IMR-90 (cell line): ENCODE measurements at regions not wholly inside any gene's neighbourhood (a gene's known extent, or its start where the extent isn't known, plus 50 kb on each side); places are given as distances from the start of the nearest gene placed in this dataset.

ENCODE experiments used
- ATAC-seq: fragments of 200-7000 bp; cut with Tn5 transposase; 2 replicates; pipeline ENCODE4 v1.9.1; 2020; ENCODE audit warnings: low read depth, mild to moderate bottlenecking, moderate library complexity
- BruUV-seq: library from RNA; stranded (reverse); fragments of 400-500 nt; replicated peaks from 2 replicates; lab custom pipeline; 2021; lab: Mats Ljungman, UMichigan
- CTCF ChIA-PET: fragments of 300-600 bp; formaldehyde crosslinking; extraction: SDS; loops from one replicate; lab custom pipeline; 2021; ENCODE audit warnings: antibody characterized with exemption; lab: Yijun Ruan, JAX
- POLR2A ChIA-PET: fragments of 300-600 bp; sonication (Branson Sonifier 250); formaldehyde crosslinking; loops from one replicate; lab custom pipeline; 2022; ENCODE audit warnings: antibody characterized with exemption; ENCODE audit not compliant: unreplicated experiment; lab: Charles Lee
- DNase-seq: peaks from one replicate; pipeline ENCODE4 v3.0.0; 2013
- H2AFZ ChIP-seq: replicated peaks from 2 replicates; pipeline ENCODE3; 2013; ENCODE audit warnings: low read length, mild to moderate bottlenecking; ENCODE audit not compliant: poor library complexity
- H2AK5ac ChIP-seq: 2 replicates; pipeline ENCODE4 v1.6.1; 2013; ENCODE audit warnings: low read depth, low read length, inconsistent platforms
- H2AK9ac ChIP-seq: replicated peaks from 2 replicates; pipeline ENCODE3; 2013; ENCODE audit warnings: mild to moderate bottlenecking, low read depth, low read length, moderate library complexity; ENCODE audit not compliant: poor library complexity
- H2BK120ac ChIP-seq: 2 replicates; pipeline ENCODE4 v1.6.1; 2013; ENCODE audit warnings: low read depth, low read length, inconsistent platforms
- H2BK15ac ChIP-seq: 3 replicates; pipeline ENCODE4 v1.6.1; 2013; ENCODE audit warnings: low read depth, low read length, inconsistent platforms
- H2BK20ac ChIP-seq: 2 replicates; pipeline ENCODE4 v1.6.1; 2013; ENCODE audit warnings: low read depth, mild to moderate bottlenecking, inconsistent platforms, low read length, moderate library complexity
- H2BK5ac ChIP-seq: 2 replicates; pipeline ENCODE4 v1.6.1; 2013; ENCODE audit warnings: mild to moderate bottlenecking, low read depth, low read length, inconsistent platforms; ENCODE audit not compliant: poor library complexity, severe bottlenecking
- H3K14ac ChIP-seq: replicated peaks from 2 replicates; pipeline ENCODE4 v1.6.1; 2013; ENCODE audit warnings: low read depth, low read length, inconsistent platforms
- H3K18ac ChIP-seq: 2 replicates; pipeline ENCODE4 v1.6.1; 2013; ENCODE audit warnings: low read depth, low read length, control low read depth
- H3K23ac ChIP-seq: 2 replicates; pipeline ENCODE4 v1.6.1; 2013; ENCODE audit warnings: low read depth, low read length, inconsistent platforms
- H3K27ac ChIP-seq: 2 replicates; pipeline ENCODE4 v1.5.1; 2013; ENCODE audit warnings: mild to moderate bottlenecking, control low read depth, low read length; ENCODE audit not compliant: insufficient read depth
- H3K27me3 ChIP-seq: 2 replicates; pipeline ENCODE4 v1.6.1; 2013; ENCODE audit warnings: low read length; ENCODE audit not compliant: control insufficient read depth, insufficient read depth
- H3K36me3 ChIP-seq: 2 replicates; pipeline ENCODE4 v1.6.1; 2013; ENCODE audit warnings: low read length, mixed read lengths; ENCODE audit not compliant: control insufficient read depth, insufficient read depth
- H3K4ac ChIP-seq: 2 replicates; pipeline ENCODE4 v1.6.1; 2013; ENCODE audit warnings: low read depth, low read length, inconsistent platforms
- H3K4me1 ChIP-seq: 2 replicates; pipeline ENCODE4 v1.6.1; 2013; ENCODE audit warnings: low read length, mixed read lengths; ENCODE audit not compliant: control insufficient read depth, insufficient read depth
- H3K4me2 ChIP-seq: 2 replicates; pipeline ENCODE4 v1.6.1; 2013; ENCODE audit warnings: low read depth, mild to moderate bottlenecking, control low read depth, low read length, moderate library complexity
- H3K4me3 ChIP-seq: 2 replicates; pipeline ENCODE4 v1.5.1; 2013; ENCODE audit warnings: low read depth, mild to moderate bottlenecking, control low read depth, low read length, moderate library complexity; ENCODE audit not compliant: insufficient read depth
- H3K56ac ChIP-seq: 2 replicates; pipeline ENCODE4 v1.6.1; 2013; ENCODE audit warnings: low read length, inconsistent platforms; ENCODE audit not compliant: insufficient read depth; ENCODE audit errors: extremely low read depth
- H3K79me1 ChIP-seq, 2 experiments: 2 replicates each; pipeline ENCODE4 v1.6.1; 2013; ENCODE audit warnings: low read length in 2 of 2, inconsistent platforms in 1 of 2, low read depth in 1 of 2
- H3K9ac ChIP-seq: 2 replicates; pipeline ENCODE4 v1.6.1; 2013; ENCODE audit warnings: low read depth, low read length, control low read depth
- H3K9me1 ChIP-seq: 2 replicates; pipeline ENCODE4 v1.6.1; 2013; ENCODE audit warnings: low read length, inconsistent platforms; ENCODE audit not compliant: insufficient read depth
- H3K9me3 ChIP-seq: 2 replicates; pipeline ENCODE4 v1.6.1; 2013; ENCODE audit warnings: low read length; ENCODE audit not compliant: control insufficient read depth, insufficient read depth
- H4K20me1 ChIP-seq: 2 replicates; pipeline ENCODE4 v1.6.1; 2013; ENCODE audit warnings: low read length, inconsistent platforms; ENCODE audit not compliant: insufficient read depth
- H4K5ac ChIP-seq: 2 replicates; pipeline ENCODE4 v1.6.1; 2013; ENCODE audit warnings: mild to moderate bottlenecking, low read depth, low read length, control low read depth
- H4K8ac ChIP-seq, 2 experiments: 2 replicates each; pipeline ENCODE4 v1.6.1; 2013; ENCODE audit warnings: low read depth in 2 of 2, low read length in 2 of 2, control low read depth in 1 of 2, inconsistent platforms in 1 of 2
- H4K91ac ChIP-seq: 2 replicates; pipeline ENCODE4 v1.6.1; 2013; ENCODE audit warnings: low read depth, low read length, inconsistent platforms; ENCODE audit not compliant: insufficient read depth
- BHLHE40 ChIP-seq: fragments of 150-350 bp; IDR thresholded peaks from 2 replicates; pipeline ENCODE4 v1.6.1; 2016; ENCODE audit warnings: mild to moderate bottlenecking, low read depth, low read length
- CHD1 ChIP-seq: IDR thresholded peaks from 2 replicates; pipeline ENCODE4 v1.6.1; 2012; ENCODE audit warnings: low read depth, low read length, improper control_type of control experiment
- CTCF ChIP-seq: conservative IDR thresholded peaks from 2 replicates; pipeline ENCODE4 v1.5.1; 2012; ENCODE audit warnings: mild to moderate bottlenecking, low read depth, low read length, improper control_type of control experiment
- ELK1 ChIP-seq: fragments of 150-350 bp; IDR thresholded peaks from 2 replicates; pipeline ENCODE4 v1.6.1; 2016; ENCODE audit warnings: low read depth, mild to moderate bottlenecking, low read length, moderate library complexity, borderline replicate concordance
- FOS ChIP-seq: fragments of 150-350 bp; IDR thresholded peaks from 2 replicates; pipeline ENCODE4 v1.6.1; 2016; ENCODE audit warnings: low read depth, low read length
- MAFK ChIP-seq: IDR thresholded peaks from 2 replicates; pipeline ENCODE4 v1.6.1; 2012; ENCODE audit warnings: low read depth, low read length, improper control_type of control experiment
- MAZ ChIP-seq: IDR thresholded peaks from 2 replicates; pipeline ENCODE4 v1.6.1; 2012; ENCODE audit warnings: low read depth, mild to moderate bottlenecking, low read length, improper control_type of control experiment, moderate library complexity, borderline replicate concordance
- MXI1 ChIP-seq: IDR thresholded peaks from 2 replicates; pipeline ENCODE4 v1.6.1; 2012; ENCODE audit warnings: low read depth, mild to moderate bottlenecking, low read length, moderate library complexity, borderline replicate concordance
- NFE2L2 ChIP-seq: fragments of 150-350 bp; IDR thresholded peaks from 2 replicates; pipeline ENCODE4 v1.6.1; 2016; ENCODE audit warnings: low read depth, mild to moderate bottlenecking, low read length
- POLR2A ChIP-seq: IDR thresholded peaks from 2 replicates; pipeline ENCODE4 v1.6.1; 2012; ENCODE audit warnings: mild to moderate bottlenecking, low read depth, low read length
- RAD21 ChIP-seq: IDR thresholded peaks from 2 replicates; pipeline ENCODE4 v1.6.1; 2012; ENCODE audit warnings: low read length, improper control_type of control experiment
- RCOR1 ChIP-seq: IDR thresholded peaks from 2 replicates; pipeline ENCODE4 v1.6.1; 2012; ENCODE audit warnings: mild to moderate bottlenecking, low read length, improper control_type of control experiment; ENCODE audit not compliant: insufficient replicate concordance
- RFX5 ChIP-seq: IDR thresholded peaks from 2 replicates; pipeline ENCODE4 v1.8.0; 2012; ENCODE audit warnings: low read depth, mild to moderate bottlenecking, low read length, moderate library complexity
- SMC3 ChIP-seq: fragments of 150-350 bp; IDR thresholded peaks from 2 replicates; pipeline ENCODE4 v1.6.1; 2016; ENCODE audit warnings: low read depth, mild to moderate bottlenecking, antibody characterized with exemption, low read length, moderate library complexity
- USF2 ChIP-seq: fragments of 150-350 bp; IDR thresholded peaks from 2 replicates; pipeline ENCODE4 v1.6.1; 2017; ENCODE audit warnings: mild to moderate bottlenecking, antibody characterized with exemption, low read length, low read depth
- WGBS, 2 experiments: methylation state at CpG; one replicate each; pipeline versions ENCODE4 v1.1.5 to v1.1.7; 2013; ENCODE audit warnings: missing lambda C conversion rate in 2 of 2; ENCODE audit not compliant: insufficient read length in 1 of 2; ENCODE audit errors: extremely low coverage in 2 of 2; 5-methylcytosine and 5-hydroxymethylcytosine counted together
- dilution Hi-C: fragments of 300-500 bp; cut with HindIII; formaldehyde crosslinking; loops from one replicate; pipeline ENCODE4 v1.14.3; 2018; ENCODE audit warnings: low sequenced_read_pairs; ENCODE audit not compliant: unreplicated experiment
- in situ Hi-C: fragments of 300-500 bp; cut with MboI; formaldehyde crosslinking; loops from 3 replicates; pipeline ENCODE4 v1.14.3; 2019; ENCODE audit warnings: low sequenced_read_pairs, inconsistent platforms, mixed read lengths
- intact Hi-C: fragments of 100-400 bp; cut with micrococcal nuclease; formaldehyde crosslinking; loops from 2 replicates; pipeline ENCODE4 v1.10.0; 2022

GRCh38 chr10:34954142-34954541 is 136.0 kb downstream of the CUL2 start:
- H2BK5ac ChIP-seq = no peak overlapping the region
- intact Hi-C loops (loop anchor here (10.0 kb wide), 1 partner anchor 229 kb away; no protein-coding TSS in a partner anchor), dilution Hi-C loops (no loop called here), in situ Hi-C loops (no loop called here)
- no TSS peak for BruUV-seq
- CTCF ChIA-PET = no interaction called here
- H2AK5ac ChIP-seq = no peak overlapping the region
- DNase-seq = no peak
- H3K27ac ChIP-seq = no peak overlapping the region
- no peaks in the 10 kb centered on the region for H4K20me1 ChIP-seq
- no peak overlapping the region for H3K9ac ChIP-seq
- H3K27me3 ChIP-seq = peaks cover 2% of the 10 kb centered on the region
- H4K91ac ChIP-seq = no peak overlapping the region
- no peaks in the 10 kb centered on the region for H3K9me3 ChIP-seq
- TF ChIP-seq MAFK (no peak), RAD21 (no peak), RFX5 (no peak), MXI1 (no peak), SMC3 (no peak), NFE2L2 (no peak), BHLHE40 (no peak), ELK1 (no peak), CHD1 (no peak), POLR2A (no peak), FOS (no peak), USF2 (no peak), CTCF (no peak), RCOR1 (no peak), MAZ (no peak)
- POLR2A ChIA-PET = no interaction called here
- H3K18ac ChIP-seq = no peak overlapping the region
- no peaks in the 10 kb centered on the region for H3K36me3 ChIP-seq
- H3K4me3 ChIP-seq = no peak overlapping the region
- H2BK15ac ChIP-seq = no peak overlapping the region
- H2BK20ac ChIP-seq = no peak overlapping the region
- H2AFZ ChIP-seq = no peak overlapping the region
- H4K8ac ChIP-seq = no peak overlapping the region
- H3K4me1 ChIP-seq = no peaks in the 10 kb centered on the region
- H3K4ac ChIP-seq = no peak overlapping the region
- no peaks in the 10 kb centered on the region for H3K9me1 ChIP-seq
- H3K14ac ChIP-seq = no peak overlapping the region
- no peak overlapping the region for H3K4me2 ChIP-seq
- ATAC-seq = no peak
- no peak overlapping the region for H3K23ac ChIP-seq
- no peaks in the 10 kb centered on the region for H3K79me1 ChIP-seq
- no peak overlapping the region for H2BK120ac ChIP-seq
- no peak overlapping the region for H3K56ac ChIP-seq
- WGBS, 2 experiments = 83% methylated on average over 1 of the region's 5 CpGs; no CpG with 5 or more reads in 1 of the 2 experiments
- no peak overlapping the region for H4K5ac ChIP-seq
- H2AK9ac ChIP-seq = no peak overlapping the region
